CD14-positive monocyte (primary cell): ENCODE measurements at regions not wholly inside any gene's neighbourhood (a gene's known extent, or its start where the extent isn't known, plus 50 kb on each side); places are given as distances from the start of the nearest gene placed in this dataset.

Experiments used
- DNase-seq, 3 donors: peaks; one replicate each; pipeline ENCODE4 v3.0.0-alpha.2; 2011 to 2022
- H2AFZ ChIP-seq: 2 replicates; pipeline ENCODE4 v1.6.0; 2012; ENCODE audit warnings: mild to moderate bottlenecking, low read depth, low read length, inconsistent platforms; ENCODE audit not compliant: insufficient read depth, poor library complexity, severe bottlenecking
- H3K27ac ChIP-seq, 2 donors: 1 replicate in 1 of 2; 2 replicates in 1 of 2; pipeline ENCODE4 v1.5.1; 2012 to 2013; ENCODE audit warnings: low read length in 2 of 2, control low read depth in 1 of 2, inconsistent platforms in 1 of 2, low read depth in 1 of 2, mild to moderate bottlenecking in 1 of 2
- H3K27me3 ChIP-seq, 2 donors: one replicate each; pipeline versions ENCODE4 v1.6.0 to v1.6.1; 2011 to 2013; ENCODE audit warnings: low read length in 2 of 2; ENCODE audit not compliant: control insufficient read depth in 2 of 2, insufficient read depth in 2 of 2
- H3K36me3 ChIP-seq, 2 donors: replicated peaks in 1 of 2; 1 replicate in 1 of 2; 2 replicates in 1 of 2; pipeline versions ENCODE4 v1.5.1 to v1.6.1; 2012 to 2013; ENCODE audit warnings: low read length in 2 of 2, control low read depth in 1 of 2, inconsistent platforms in 1 of 2, mild to moderate bottlenecking in 1 of 2; ENCODE audit not compliant: insufficient read depth in 2 of 2, control insufficient read depth in 1 of 2
- H3K4me1 ChIP-seq, 2 donors: 1 replicate in 1 of 2; 2 replicates in 1 of 2; pipeline versions ENCODE4 v1.5.1 to v1.6.1; 2012 to 2013; ENCODE audit warnings: low read length in 2 of 2, control low read depth in 1 of 2, inconsistent platforms in 1 of 2, mild to moderate bottlenecking in 1 of 2, moderate library complexity in 1 of 2; ENCODE audit not compliant: insufficient read depth in 2 of 2, control insufficient read depth in 1 of 2
- H3K4me2 ChIP-seq: replicated peaks from 2 replicates; pipeline ENCODE3; 2012; ENCODE audit warnings: low read length, moderate library complexity, mild to moderate bottlenecking; ENCODE audit not compliant: poor library complexity, severe bottlenecking; ENCODE audit errors: extremely low read depth
- H3K4me3 ChIP-seq, 3 experiments: fragments of 200-600 bp in 1 of 3; sonication (generic) in 1 of 3; replicated peaks in 1 of 3; 1 replicate in 2 of 3; 2 replicates in 1 of 3; pipeline ENCODE4 v1.5.1; 2011 to 2013; ENCODE audit warnings: low read length in 3 of 3, mild to moderate bottlenecking in 3 of 3, control low read depth in 2 of 3, low read depth in 2 of 3, inconsistent platforms in 1 of 3, moderate library complexity in 1 of 3
- H3K79me2 ChIP-seq: 2 replicates; pipeline ENCODE4 v1.6.0; 2012; ENCODE audit warnings: mild to moderate bottlenecking, control low read depth, inconsistent platforms, low read length, moderate library complexity; ENCODE audit not compliant: insufficient read depth
- H3K9ac ChIP-seq: 2 replicates; pipeline ENCODE4 v1.6.0; 2017; ENCODE audit warnings: low read length, mild to moderate bottlenecking; ENCODE audit not compliant: insufficient read depth, poor library complexity, severe bottlenecking
- H3K9me3 ChIP-seq, 2 donors: replicated peaks in 1 of 2; 1 replicate in 1 of 2; 2 replicates in 1 of 2; pipeline versions ENCODE4 v1.5.1 to v1.6.1; 2012 to 2013; ENCODE audit warnings: low read length in 2 of 2, control low read depth in 1 of 2; ENCODE audit not compliant: control insufficient read depth in 1 of 2, insufficient read depth in 1 of 2
- H4K20me1 ChIP-seq: 2 replicates; pipeline ENCODE4 v1.6.0; 2012; ENCODE audit warnings: mild to moderate bottlenecking, low read length, control low read depth, moderate library complexity; ENCODE audit not compliant: insufficient read depth
- H3K27ac Mint-ChIP-seq, 7 donors: one replicate each; pipeline ENCODE4 v1.8.0; 2020; ENCODE audit warnings: mild to moderate bottlenecking in 7 of 7, mixed read lengths in 7 of 7, moderate library complexity in 6 of 7, inconsistent platforms in 2 of 7
- H3K27me3 Mint-ChIP-seq, 3 donors: one replicate each; pipeline ENCODE4 v1.8.0; 2021 to 2022; ENCODE audit warnings: low read depth in 3 of 3, mild to moderate bottlenecking in 3 of 3, mixed read lengths in 3 of 3, moderate library complexity in 3 of 3, inconsistent platforms in 1 of 3
- H3K36me3 Mint-ChIP-seq, 2 donors: one replicate each; pipeline ENCODE4 v1.8.0; 2020; ENCODE audit warnings: mixed read lengths in 2 of 2, inconsistent platforms in 1 of 2, mild to moderate bottlenecking in 1 of 2
- H3K4me1 Mint-ChIP-seq: one replicate; pipeline ENCODE4 v1.8.0; 2020; ENCODE audit warnings: mild to moderate bottlenecking, mixed read lengths
- H3K4me3 Mint-ChIP-seq, 2 donors: one replicate each; pipeline ENCODE4 v1.8.0; 2020; ENCODE audit warnings: mild to moderate bottlenecking in 2 of 2, mixed read lengths in 2 of 2, moderate library complexity in 1 of 2
- H3K9me3 Mint-ChIP-seq, 7 donors: one replicate each; pipeline ENCODE4 v1.8.0; 2020 to 2022; ENCODE audit warnings: mixed read lengths in 7 of 7, mild to moderate bottlenecking in 6 of 7, moderate library complexity in 6 of 7, inconsistent platforms in 2 of 7
- WGBS: methylation state at CpG from one replicate; pipeline ENCODE4 v1.1.5; 2013; ENCODE audit warnings: missing lambda C conversion rate; ENCODE audit not compliant: insufficient coverage; 5-methylcytosine and 5-hydroxymethylcytosine counted together
- intact Hi-C, 2 donors: fragments of 100-400 bp; cut with micrococcal nuclease; formaldehyde crosslinking; loops; one replicate each; pipeline versions ENCODE4 v1.15.0 to v1.15.1; 2023
- TF ChIP-seq, protein P1 (sequence below): fragments of 200-600 bp; IDR thresholded peaks from one replicate; pipeline ENCODE4 v1.8.0; 2022; ENCODE audit warnings: antibody characterized with exemption, mild to moderate bottlenecking

DNA sequence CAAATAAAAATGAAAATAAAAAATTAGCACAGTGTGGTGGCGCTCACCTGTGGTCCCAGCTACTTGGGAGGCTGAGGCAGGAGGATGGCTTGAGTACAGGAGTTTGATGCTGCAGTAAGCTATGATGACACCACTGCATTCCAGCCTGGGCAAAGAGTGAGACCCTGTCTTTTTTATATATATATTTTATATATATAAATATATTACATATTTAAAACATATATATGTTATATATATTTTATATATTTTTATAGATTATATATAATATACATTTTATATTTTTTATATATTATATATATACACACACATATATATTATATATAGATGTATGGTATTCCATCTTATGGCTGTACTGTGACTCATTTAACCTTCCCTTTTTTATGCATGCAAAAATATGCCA, 87.6 kb upstream of the PMEPA1 start:
- no peaks in the 10 kb centered on the region for H3K36me3 Mint-ChIP-seq
- Histone ChIP-seq H3K9me3 (no peaks in the 10 kb centered on the region), H3K9ac (no peak overlapping the region), H2AFZ (no peak overlapping the region), H4K20me1 (no peaks in the 10 kb centered on the region), H3K4me2 (no peak overlapping the region), H3K27ac (no peak overlapping the region), H3K4me3 (no peak overlapping the region), H3K27me3 (no peaks in the 10 kb centered on the region), H3K4me1 (no peaks in the 10 kb centered on the region), H3K36me3 (no peaks in the 10 kb centered on the region), H3K79me2 (no peaks in the 10 kb centered on the region)
- no CpG with 5 or more reads among the region's 1 CpG for WGBS
- no peak overlapping the region for H3K27ac Mint-ChIP-seq
- intact Hi-C loops: no loop called here
- DNase-seq: no peak
- no peak overlapping the region for H3K4me3 Mint-ChIP-seq
- peaks cover 2 to 3% (median 2%) of the 10 kb centered on the region in 3 donors for H3K27me3 Mint-ChIP-seq
- TF ChIP-seq, protein P1, sequence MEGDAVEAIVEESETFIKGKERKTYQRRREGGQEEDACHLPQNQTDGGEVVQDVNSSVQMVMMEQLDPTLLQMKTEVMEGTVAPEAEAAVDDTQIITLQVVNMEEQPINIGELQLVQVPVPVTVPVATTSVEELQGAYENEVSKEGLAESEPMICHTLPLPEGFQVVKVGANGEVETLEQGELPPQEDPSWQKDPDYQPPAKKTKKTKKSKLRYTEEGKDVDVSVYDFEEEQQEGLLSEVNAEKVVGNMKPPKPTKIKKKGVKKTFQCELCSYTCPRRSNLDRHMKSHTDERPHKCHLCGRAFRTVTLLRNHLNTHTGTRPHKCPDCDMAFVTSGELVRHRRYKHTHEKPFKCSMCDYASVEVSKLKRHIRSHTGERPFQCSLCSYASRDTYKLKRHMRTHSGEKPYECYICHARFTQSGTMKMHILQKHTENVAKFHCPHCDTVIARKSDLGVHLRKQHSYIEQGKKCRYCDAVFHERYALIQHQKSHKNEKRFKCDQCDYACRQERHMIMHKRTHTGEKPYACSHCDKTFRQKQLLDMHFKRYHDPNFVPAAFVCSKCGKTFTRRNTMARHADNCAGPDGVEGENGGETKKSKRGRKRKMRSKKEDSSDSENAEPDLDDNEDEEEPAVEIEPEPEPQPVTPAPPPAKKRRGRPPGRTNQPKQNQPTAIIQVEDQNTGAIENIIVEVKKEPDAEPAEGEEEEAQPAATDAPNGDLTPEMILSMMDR: no peak
- no peaks in the 10 kb centered on the region for H3K4me1 Mint-ChIP-seq
- H3K9me3 Mint-ChIP-seq: no peaks in the 10 kb centered on the region

DNA sequence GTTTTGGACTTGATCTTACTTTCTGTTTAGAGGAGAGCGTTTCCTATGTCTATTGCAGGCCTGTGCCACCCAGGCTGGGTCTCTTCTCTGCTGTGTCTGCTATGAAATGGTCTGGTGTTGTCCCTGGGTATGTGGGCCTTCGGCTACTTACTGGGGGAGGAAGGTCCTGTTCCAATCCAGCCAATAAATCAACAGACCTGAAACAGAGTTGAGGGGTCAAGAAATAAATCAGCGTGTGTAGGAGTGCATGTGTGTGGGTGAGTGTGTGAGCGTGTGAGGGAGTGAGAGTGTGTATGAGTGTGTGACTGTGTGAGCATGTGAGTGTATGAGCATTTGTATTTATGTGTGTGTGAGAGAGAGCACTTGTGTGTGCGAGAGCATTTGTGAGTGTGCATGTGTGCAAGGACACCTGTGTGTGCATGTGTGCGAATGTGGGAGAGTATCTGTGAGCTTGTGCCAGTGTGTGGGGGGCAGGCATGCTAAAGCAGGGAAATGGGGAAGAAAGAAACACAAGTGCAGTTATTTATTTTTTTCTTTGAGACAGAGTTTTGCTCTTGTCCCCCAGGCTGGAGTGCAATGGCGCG, 86.3 kb upstream of the PMEPA1 start:
- H3K27ac ChIP-seq: no peak overlapping the region
- Mint-ChIP-seq H3K27ac (no peak overlapping the region), H3K9me3 (peaks cover 0 to 4% (median 0%) of the 10 kb centered on the region in 7 donors), H3K27me3 (peaks cover 2 to 3% (median 2%) of the 10 kb centered on the region in 3 donors), H3K4me1 (no peaks in the 10 kb centered on the region), H3K4me3 (no peak overlapping the region), H3K36me3 (no peaks in the 10 kb centered on the region)
- no peaks in the 10 kb centered on the region for H3K4me1 ChIP-seq
- no peak overlapping the region for H3K4me2 ChIP-seq
- no peak overlapping the region for H3K9ac ChIP-seq
- no peaks in the 10 kb centered on the region for H3K9me3 ChIP-seq
- TF ChIP-seq, protein P1: no peak
- H3K36me3 ChIP-seq: no peaks in the 10 kb centered on the region
- no peaks in the 10 kb centered on the region for H3K79me2 ChIP-seq
- intact Hi-C loops: no loop called here
- WGBS: 98% methylated on average over 4 of the region's 8 CpGs
- no peak overlapping the region for H2AFZ ChIP-seq
- H3K4me3 ChIP-seq: no peak overlapping the region
- H3K27me3 ChIP-seq: no peaks in the 10 kb centered on the region
- DNase-seq: no peak
- H4K20me1 ChIP-seq: no peaks in the 10 kb centered on the region
